NB4 (cell line): ENCODE measurements at regions not wholly inside any gene's neighbourhood (a gene's known extent, or its start where the extent isn't known, plus 50 kb on each side); places are given as distances from the start of the nearest gene placed in this dataset.
"Not testable (repeated sequence)": the region's sequence is repeated elsewhere in the genome, so short reads cannot be mapped to it uniquely, and the experiment has no call there.

Experiments used
- DNase-seq: peaks from one replicate; pipeline ENCODE4 v3.0.0; 2010; ENCODE audit warnings: low read depth
- H3K4me3 ChIP-seq: one replicate; pipeline ENCODE4 v1.5.1; 2011; ENCODE audit warnings: mild to moderate bottlenecking, low read depth, low read length, moderate library complexity
- MYC ChIP-seq: IDR thresholded peaks from 2 replicates; pipeline ENCODE4 v1.6.1; 2011; ENCODE audit warnings: low read depth, low read length
- POLR2A ChIP-seq: IDR thresholded peaks from 2 replicates; pipeline ENCODE4 v1.6.1; 2011; ENCODE audit warnings: mild to moderate bottlenecking; ENCODE audit not compliant: insufficient read length; ENCODE audit errors: extremely low read depth
- TF ChIP-seq, protein P1 (sequence below): IDR thresholded peaks from one replicate; pipeline ENCODE4 v1.5.1; 2012; ENCODE audit warnings: low read depth, low read length
- TF ChIP-seq, protein P2 (sequence below): IDR thresholded peaks from 2 replicates; pipeline ENCODE4 v1.6.1; 2011; ENCODE audit warnings: low read depth, low read length

DNA sequence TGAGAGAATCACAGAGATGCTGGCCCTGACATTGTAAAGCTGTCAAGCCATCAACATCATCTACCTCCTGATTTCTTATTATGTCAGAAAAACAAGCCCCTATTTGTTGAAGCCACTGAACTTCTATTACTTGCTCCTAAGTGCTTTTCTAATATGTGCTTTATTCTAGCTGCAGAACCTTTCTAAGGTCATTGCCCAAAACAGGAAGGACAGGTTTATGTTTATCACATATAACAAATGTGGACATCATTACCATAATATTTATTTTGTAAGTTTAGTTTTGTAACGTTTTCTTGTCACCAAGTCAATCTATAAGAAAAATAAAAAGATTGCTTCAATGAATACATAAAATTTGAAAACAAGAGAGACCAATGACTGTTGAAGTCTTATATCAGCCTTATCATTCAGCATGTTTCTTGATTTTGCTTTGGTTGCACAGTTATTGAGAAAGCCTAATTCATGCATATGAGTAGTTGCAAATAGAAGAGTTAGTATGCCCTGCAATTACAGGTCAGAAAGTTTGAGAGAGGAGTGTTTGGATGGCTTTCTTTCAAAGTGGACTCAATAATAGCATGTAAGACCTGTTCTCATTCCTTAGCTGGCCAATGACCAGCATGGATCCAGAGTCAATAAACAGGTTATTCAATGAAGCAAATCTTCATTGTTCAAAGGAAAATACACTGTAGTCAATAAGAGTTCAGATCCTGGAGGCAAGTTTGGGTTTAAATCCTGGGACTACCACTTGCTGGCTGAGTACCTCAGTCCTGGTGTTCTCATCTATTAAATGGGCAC lies 84.1 kb downstream of the MAB21L3 start:
- no peak for DNase-seq
- no peak overlapping the region for H3K4me3 ChIP-seq
- TF ChIP-seq, protein P1, sequence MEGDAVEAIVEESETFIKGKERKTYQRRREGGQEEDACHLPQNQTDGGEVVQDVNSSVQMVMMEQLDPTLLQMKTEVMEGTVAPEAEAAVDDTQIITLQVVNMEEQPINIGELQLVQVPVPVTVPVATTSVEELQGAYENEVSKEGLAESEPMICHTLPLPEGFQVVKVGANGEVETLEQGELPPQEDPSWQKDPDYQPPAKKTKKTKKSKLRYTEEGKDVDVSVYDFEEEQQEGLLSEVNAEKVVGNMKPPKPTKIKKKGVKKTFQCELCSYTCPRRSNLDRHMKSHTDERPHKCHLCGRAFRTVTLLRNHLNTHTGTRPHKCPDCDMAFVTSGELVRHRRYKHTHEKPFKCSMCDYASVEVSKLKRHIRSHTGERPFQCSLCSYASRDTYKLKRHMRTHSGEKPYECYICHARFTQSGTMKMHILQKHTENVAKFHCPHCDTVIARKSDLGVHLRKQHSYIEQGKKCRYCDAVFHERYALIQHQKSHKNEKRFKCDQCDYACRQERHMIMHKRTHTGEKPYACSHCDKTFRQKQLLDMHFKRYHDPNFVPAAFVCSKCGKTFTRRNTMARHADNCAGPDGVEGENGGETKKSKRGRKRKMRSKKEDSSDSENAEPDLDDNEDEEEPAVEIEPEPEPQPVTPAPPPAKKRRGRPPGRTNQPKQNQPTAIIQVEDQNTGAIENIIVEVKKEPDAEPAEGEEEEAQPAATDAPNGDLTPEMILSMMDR, result no peak
- TF ChIP-seq MYC (no peak), POLR2A (no peak)

DNA sequence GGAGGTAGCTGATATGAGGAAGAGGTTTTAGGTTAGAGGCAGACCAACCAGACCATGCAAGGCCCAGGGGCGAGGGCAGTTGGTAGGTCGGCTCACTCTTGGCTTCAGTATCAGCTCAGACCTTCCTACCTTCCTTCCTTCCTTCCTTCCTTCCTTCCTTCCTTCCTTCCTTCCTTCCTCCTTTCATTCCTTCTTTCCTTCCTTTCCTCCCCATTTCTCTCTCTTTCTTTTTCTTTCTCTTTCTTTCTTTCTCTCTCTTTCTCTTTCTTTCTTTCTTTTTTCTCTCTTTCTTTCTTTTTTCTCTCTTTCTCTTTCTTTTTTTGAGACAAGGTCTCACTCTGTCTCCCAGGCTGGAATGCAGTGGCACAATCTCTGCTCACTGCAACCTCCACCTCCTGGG lies 89.1 kb downstream of the MAB21L3 start:
- H3K4me3 ChIP-seq, DNase-seq: not testable (repeated sequence)

DNA sequence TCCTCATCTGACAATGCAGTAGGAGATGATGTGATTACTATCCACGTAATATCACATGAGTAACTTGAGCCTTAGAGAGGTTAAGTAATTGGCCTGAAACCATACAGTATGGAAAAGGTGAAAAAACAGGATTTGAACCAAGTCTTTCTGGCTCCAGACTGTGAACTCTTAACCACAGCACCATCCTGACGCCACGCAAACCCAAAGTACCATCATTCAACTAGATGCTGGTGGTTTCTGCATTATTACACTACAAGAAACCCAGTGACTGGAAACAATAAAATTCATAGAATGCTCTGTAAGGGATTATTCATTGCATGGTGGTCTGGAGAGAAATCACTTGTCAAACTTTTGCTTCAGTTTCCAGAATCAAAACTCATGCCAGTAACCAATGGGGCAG lies 90.7 kb downstream of the MAB21L3 start:
- no peak overlapping the region for H3K4me3 ChIP-seq
- TF ChIP-seq, protein P1, result no peak
- no peak for TF ChIP-seq MYC
- no peak for TF ChIP-seq POLR2A
- TF ChIP-seq, protein P2, sequence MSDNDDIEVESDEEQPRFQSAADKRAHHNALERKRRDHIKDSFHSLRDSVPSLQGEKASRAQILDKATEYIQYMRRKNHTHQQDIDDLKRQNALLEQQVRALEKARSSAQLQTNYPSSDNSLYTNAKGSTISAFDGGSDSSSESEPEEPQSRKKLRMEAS, result no peak
- DNase-seq, result no peak

DNA sequence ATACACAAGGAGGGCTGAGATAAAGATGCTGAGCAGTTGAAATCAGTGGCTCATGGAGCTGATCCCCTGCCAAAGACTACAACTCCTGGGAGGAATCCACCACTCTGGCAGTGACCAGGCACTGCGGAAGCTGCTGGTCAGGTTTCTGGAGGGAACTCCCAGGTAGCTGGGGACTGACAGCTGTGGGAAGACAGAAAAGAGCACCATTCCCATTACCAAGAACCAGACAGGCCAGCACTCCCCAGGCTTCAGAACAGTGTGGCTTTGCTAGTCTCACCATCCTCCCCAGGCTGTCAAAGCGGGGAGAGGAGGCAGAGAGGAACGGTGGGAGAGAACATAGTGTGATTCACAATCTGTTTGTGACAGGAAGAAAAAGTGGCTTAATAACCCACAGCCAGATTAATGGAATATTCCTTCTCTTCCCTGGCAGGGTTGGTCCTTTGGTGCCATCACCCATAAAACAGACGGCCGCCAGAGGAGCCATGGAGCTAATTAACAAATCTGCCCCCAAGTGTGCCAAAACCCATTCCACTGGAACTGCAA lies 92.1 kb downstream of the MAB21L3 start:
- no peak overlapping the region for H3K4me3 ChIP-seq
- TF ChIP-seq, protein P2, result no peak
- no peak for TF ChIP-seq POLR2A
- TF ChIP-seq, protein P1, result no peak
- no peak for TF ChIP-seq MYC
- no peak for DNase-seq

DNA sequence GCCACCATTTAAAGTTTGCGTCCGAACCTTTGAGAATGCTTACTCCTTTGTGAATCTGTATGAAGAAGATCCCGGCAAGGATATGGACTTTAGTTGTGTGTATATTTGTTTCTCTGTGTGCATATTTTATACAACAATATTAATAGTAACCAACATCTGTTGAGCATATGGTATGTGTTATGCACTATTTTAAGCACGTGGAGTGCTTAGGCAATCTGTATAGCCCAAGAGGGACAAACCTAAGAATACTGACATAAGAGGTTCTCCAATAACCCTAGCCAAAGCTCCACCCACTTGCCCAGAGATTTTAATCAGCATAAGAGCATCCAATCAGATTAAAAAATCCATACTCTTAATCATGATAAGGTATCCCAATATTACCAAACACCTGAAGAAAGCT lies 92.7 kb downstream of the MAB21L3 start:
- H3K4me3 ChIP-seq, result no peak overlapping the region
- no peak for DNase-seq
- TF ChIP-seq, protein P2, result no peak
- TF ChIP-seq POLR2A, result no peak
- TF ChIP-seq, protein P1, result no peak
- no peak for TF ChIP-seq MYC

DNA sequence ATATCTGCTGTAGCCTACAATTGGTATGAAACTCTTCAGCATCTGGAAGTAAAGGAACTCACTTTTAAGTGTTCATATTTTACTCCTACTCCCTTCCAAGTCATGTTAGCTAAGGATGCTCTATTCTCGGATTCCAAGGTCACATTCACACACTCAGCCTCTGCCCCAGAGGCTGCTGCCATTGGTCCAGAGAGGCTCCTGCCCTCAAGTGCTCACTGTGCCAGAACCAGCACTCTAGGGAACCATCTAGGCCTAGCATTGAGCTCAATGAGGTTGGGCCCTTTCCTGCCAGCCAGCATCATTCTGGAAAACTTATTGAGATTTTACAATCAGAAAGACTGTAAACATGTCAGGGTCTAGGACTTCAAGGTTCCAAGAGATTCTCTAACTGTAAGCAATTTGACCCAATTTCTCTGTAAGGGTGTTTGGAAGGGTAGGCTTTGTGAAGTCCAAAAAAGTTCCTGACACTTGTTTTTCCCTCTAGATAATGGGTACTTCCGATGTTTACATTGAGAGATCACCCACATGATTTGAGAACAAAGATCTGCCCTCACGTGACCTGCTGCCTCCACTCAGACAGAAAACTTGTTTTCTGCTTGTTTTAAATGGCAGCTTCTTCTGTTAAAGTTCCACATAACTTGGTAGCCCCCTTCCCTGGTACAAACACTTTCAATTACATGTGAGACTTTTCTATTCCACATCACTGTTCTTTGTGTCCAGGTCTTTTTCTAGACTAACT lies 94.9 kb downstream of the MAB21L3 start:
- no peak for DNase-seq
- TF ChIP-seq, protein P2, result no peak
- no peak for TF ChIP-seq MYC
- TF ChIP-seq POLR2A, result no peak
- TF ChIP-seq, protein P1, result no peak
- H3K4me3 ChIP-seq, result no peak overlapping the region
